Chondrocyte (in vitro differentiated cells): ENCODE measurements at regions not wholly inside any gene's neighbourhood (a gene's known extent, or its start where the extent isn't known, plus 50 kb on each side); places are given as distances from the start of the nearest gene placed in this dataset.
A peak's percentile ranks its signal among the peaks of the same experiment; 100 is the strongest.

Experiments used
- DNase-seq: peaks from one replicate; pipeline ENCODE4 v3.0.0; 2021; ENCODE audit warnings: mixed read lengths, low spot score
- H3K27ac Mint-ChIP-seq: one replicate; pipeline ENCODE4 v1.8.0; 2021; ENCODE audit warnings: mild to moderate bottlenecking, moderate library complexity, mixed read lengths; ENCODE audit not compliant: unreplicated experiment
- H3K27me3 Mint-ChIP-seq: 2 replicates; pipeline ENCODE4 v1.8.0; 2021; ENCODE audit warnings: low read depth, mixed read lengths
- H3K36me3 Mint-ChIP-seq: 2 replicates; pipeline ENCODE4 v1.8.0; 2021; ENCODE audit warnings: low read depth, mixed read lengths
- H3K4me1 Mint-ChIP-seq: 2 replicates; pipeline ENCODE4 v1.8.0; 2021; ENCODE audit warnings: low read depth, mild to moderate bottlenecking, mixed read lengths
- H3K4me3 Mint-ChIP-seq: one replicate; pipeline ENCODE4 v1.8.0; 2021; ENCODE audit warnings: mild to moderate bottlenecking, moderate library complexity, mixed read lengths; ENCODE audit not compliant: unreplicated experiment
- H3K9me3 Mint-ChIP-seq: 2 replicates; pipeline ENCODE4 v1.8.0; 2021; ENCODE audit warnings: low read depth, mixed read lengths
- TF ChIP-seq, protein P1 (sequence below): fragments of 200-600 bp; sonication (generic); IDR thresholded peaks from 2 replicates; pipeline ENCODE4 v1.5.0; 2021; ENCODE audit warnings: antibody characterized with exemption, mild to moderate bottlenecking, moderate library complexity

GRCh38 chr1:82507011-82507410 is 706.3 kb downstream of the ADGRL2 start:
- TF ChIP-seq, protein P1, sequence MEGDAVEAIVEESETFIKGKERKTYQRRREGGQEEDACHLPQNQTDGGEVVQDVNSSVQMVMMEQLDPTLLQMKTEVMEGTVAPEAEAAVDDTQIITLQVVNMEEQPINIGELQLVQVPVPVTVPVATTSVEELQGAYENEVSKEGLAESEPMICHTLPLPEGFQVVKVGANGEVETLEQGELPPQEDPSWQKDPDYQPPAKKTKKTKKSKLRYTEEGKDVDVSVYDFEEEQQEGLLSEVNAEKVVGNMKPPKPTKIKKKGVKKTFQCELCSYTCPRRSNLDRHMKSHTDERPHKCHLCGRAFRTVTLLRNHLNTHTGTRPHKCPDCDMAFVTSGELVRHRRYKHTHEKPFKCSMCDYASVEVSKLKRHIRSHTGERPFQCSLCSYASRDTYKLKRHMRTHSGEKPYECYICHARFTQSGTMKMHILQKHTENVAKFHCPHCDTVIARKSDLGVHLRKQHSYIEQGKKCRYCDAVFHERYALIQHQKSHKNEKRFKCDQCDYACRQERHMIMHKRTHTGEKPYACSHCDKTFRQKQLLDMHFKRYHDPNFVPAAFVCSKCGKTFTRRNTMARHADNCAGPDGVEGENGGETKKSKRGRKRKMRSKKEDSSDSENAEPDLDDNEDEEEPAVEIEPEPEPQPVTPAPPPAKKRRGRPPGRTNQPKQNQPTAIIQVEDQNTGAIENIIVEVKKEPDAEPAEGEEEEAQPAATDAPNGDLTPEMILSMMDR, result no peak
- Mint-ChIP-seq H3K4me1 (peaks cover 31% of the 10 kb centered on the region), H3K27ac (peak overlapping the region; percentile 13), H3K4me3 (no peak overlapping the region), H3K27me3 (no peaks in the 10 kb centered on the region), H3K36me3 (no peaks in the 10 kb centered on the region), H3K9me3 (peaks cover 6% of the 10 kb centered on the region)
- DNase-seq, result no peak

DNA sequence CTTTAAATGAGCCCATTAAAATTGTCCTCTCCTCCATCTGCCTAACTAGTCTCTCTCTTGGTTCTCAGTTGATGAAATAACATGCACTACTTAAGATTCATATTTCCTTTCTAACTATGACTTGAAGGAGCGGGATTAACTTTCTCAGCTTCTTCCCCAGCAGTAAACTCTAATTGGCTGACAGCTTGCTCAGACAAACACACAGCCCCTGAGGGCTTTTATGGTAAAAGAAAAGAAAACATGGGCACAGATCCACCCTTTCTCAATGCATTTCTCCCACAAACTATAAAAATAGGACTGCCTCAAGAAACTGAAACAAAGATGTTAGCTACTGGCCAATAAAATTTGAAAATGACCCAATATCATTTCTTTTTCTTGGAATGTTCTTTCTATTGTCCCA is 703.1 kb downstream of the ADGRL2 start:
- Mint-ChIP-seq H3K4me1 (peaks cover 31% of the 10 kb centered on the region), H3K27ac (peak overlapping the region; percentile 2), H3K36me3 (no peaks in the 10 kb centered on the region), H3K9me3 (peaks cover 6% of the 10 kb centered on the region), H3K27me3 (no peaks in the 10 kb centered on the region), H3K4me3 (no peak overlapping the region)
- DNase-seq, result no peak
- TF ChIP-seq, protein P1, result no peak

GRCh38 chr1:82499022-82499421 is 698.3 kb downstream of the ADGRL2 start:
- Mint-ChIP-seq H3K27ac (no peak overlapping the region), H3K36me3 (peaks cover 4% of the 10 kb centered on the region), H3K4me1 (peaks cover 8% of the 10 kb centered on the region), H3K9me3 (peaks cover 26% of the 10 kb centered on the region), H3K27me3 (no peaks in the 10 kb centered on the region), H3K4me3 (no peak overlapping the region)
- TF ChIP-seq, protein P1, result no peak
- no peak for DNase-seq

GRCh38 chr1:82494117-82494516 is 693.4 kb downstream of the ADGRL2 start:
- peaks cover 29% of the 10 kb centered on the region for H3K9me3 Mint-ChIP-seq
- TF ChIP-seq, protein P1, result no peak
- no peak for DNase-seq
- H3K27me3 Mint-ChIP-seq, result no peaks in the 10 kb centered on the region
- H3K36me3 Mint-ChIP-seq, result peaks cover 4% of the 10 kb centered on the region
- H3K4me3 Mint-ChIP-seq, result no peak overlapping the region
- no peak overlapping the region for H3K27ac Mint-ChIP-seq
- H3K4me1 Mint-ChIP-seq, result peaks cover 19% of the 10 kb centered on the region

DNA sequence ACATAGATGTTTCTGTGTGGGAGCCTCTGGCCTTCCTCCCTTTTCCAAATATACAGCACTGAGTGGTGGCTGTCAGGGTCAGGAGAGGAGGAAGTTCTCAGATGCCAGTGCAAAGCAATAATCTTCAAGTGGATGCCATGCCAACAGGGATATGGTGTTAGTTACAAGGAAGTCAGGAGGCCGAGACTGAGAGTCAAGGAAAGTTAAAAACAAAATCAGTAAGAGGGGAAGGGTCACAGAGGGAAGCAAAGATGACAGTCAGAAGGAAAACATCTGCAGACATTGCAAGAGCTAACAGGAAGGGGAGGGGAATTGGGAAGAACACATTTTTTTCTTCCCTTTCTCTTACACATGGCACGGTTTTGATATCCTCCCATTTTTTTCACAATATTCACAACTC is 691.4 kb downstream of the ADGRL2 start:
- TF ChIP-seq, protein P1, result no peak
- Mint-ChIP-seq H3K36me3 (peaks cover 2% of the 10 kb centered on the region), H3K4me3 (no peak overlapping the region), H3K9me3 (peaks cover 26% of the 10 kb centered on the region), H3K27ac (no peak overlapping the region), H3K27me3 (no peaks in the 10 kb centered on the region), H3K4me1 (peaks cover 19% of the 10 kb centered on the region)
- no peak for DNase-seq
